Adrenal gland (tissue), 9 donors: ENCODE measurements at regions not wholly inside any gene's neighbourhood (a gene's known extent, or its start where the extent isn't known, plus 50 kb on each side); places are given as distances from the start of the nearest gene placed in this dataset.

ENCODE experiments used
- DNase-seq, 7 donors: peaks; one replicate each; pipeline ENCODE4 v3.0.0-alpha.2; 2019 to 2020
- H3K27ac ChIP-seq, 5 donors: fragments of 200-600 bp; sonication (generic) in 4 of 5; 1 replicate in 3 of 5; 2 replicates in 2 of 5; pipeline versions ENCODE4 v1.5.1 to v1.8.0; 2016 to 2020; ENCODE audit warnings: mild to moderate bottlenecking in 1 of 5
- H3K27me3 ChIP-seq: fragments of 200-600 bp; 2 replicates; pipeline ENCODE4 v1.8.0; 2021
- H3K36me3 ChIP-seq, 2 donors: fragments of 200-600 bp; replicated peaks in 1 of 2; 1 replicate in 1 of 2; 2 replicates in 1 of 2; pipeline versions ENCODE4 v1.5.1 to v1.8.0; 2018 to 2022
- H3K4me1 ChIP-seq, 2 donors: fragments of 200-600 bp; replicated peaks in 1 of 2; 1 replicate in 1 of 2; 2 replicates in 1 of 2; pipeline versions ENCODE4 v1.5.1 to v1.8.0; 2018 to 2021
- H3K4me3 ChIP-seq, 4 donors: fragments of 200-600 bp; sonication (generic) in 3 of 4; one replicate each; pipeline ENCODE4 v1.5.1; 2016 to 2018
- H3K9me3 ChIP-seq, 3 donors: fragments of 200-600 bp; sonication (generic) in 1 of 3; replicated peaks in 1 of 3; 1 replicate in 2 of 3; 2 replicates in 1 of 3; pipeline versions ENCODE4 v1.5.1 to v1.8.0; 2016 to 2021
- POLR2A ChIP-seq, 2 donors: fragments of 450-650 bp; IDR thresholded peaks; one replicate each; pipeline ENCODE4 v1.6.1; 2017; ENCODE audit warnings: antibody characterized with exemption in 2 of 2, mild to moderate bottlenecking in 2 of 2, moderate library complexity in 1 of 2
- WGBS, 4 donors: extraction: QIAGEN DNeasy Blood & Tissue Kit in 2 of 4; methylation state at CpG; one replicate each; pipeline versions ENCODE4 v1.1.5 to v1.1.7; 2013 to 2017; 5-methylcytosine and 5-hydroxymethylcytosine counted together
- intact Hi-C, 2 donors: fragments of 100-400 bp; cut with DNase I; formaldehyde crosslinking; loops; one replicate each; pipeline versions ENCODE4 v1.14.1 to v1.15.0; 2022 to 2023
- TF ChIP-seq, protein P1 (sequence below), 6 experiments: fragments of 450-650 bp in 4 of 6; fragments of 200-600 bp in 2 of 6; sonication (generic) in 1 of 6; IDR thresholded peaks; 1 replicate in 5 of 6; 2 replicates in 1 of 6; pipeline versions ENCODE4 v1.5.1 to v1.8.0; 2016 to 2021; ENCODE audit warnings: antibody characterized with exemption in 6 of 6, mild to moderate bottlenecking in 2 of 6, moderate library complexity in 1 of 6
- donor health status: healthy with polysubstance abuse.
- donor health status: Bipolar disorder and iron deficiency.
- donor health status: DM: yes; HTN: yes; CAD: no.
- donor health status: DM: no; HTN: no; CAD: no.
- donor health status: DM: no; HTN: no; CAD: no.

DNA sequence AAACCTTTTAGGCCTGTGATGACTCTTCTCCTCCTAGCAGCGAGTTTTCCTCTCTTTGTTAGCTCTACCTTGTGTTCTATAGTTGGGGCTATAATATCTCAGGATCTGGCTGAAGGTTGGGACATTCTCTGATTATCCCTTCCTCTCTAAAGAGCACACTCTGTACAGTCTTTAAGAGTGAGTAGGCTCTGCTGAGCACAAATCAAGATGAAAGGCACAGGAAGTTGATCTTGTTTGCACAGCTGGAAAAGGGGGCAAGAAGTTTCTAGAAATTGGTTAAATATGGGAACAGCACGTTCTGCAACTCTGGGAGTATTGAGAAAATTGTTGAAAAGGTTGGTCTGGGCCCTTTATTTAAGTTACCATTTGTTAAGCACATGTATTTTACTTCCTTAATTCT, 240.9 kb downstream of the CDH11 start:
- peak overlapping the region in 1 of 5 donors; percentile 42 for H3K27ac ChIP-seq
- H3K9me3 ChIP-seq = no peaks in the 10 kb centered on the region
- DNase-seq = no peak
- no peaks in the 10 kb centered on the region for H3K27me3 ChIP-seq
- H3K4me1 ChIP-seq = no peaks in the 10 kb centered on the region
- intact Hi-C loops = no loop called here
- no peak for TF ChIP-seq POLR2A (IDR thresholded peaks at IDR 0.05)
- TF ChIP-seq, protein P1, sequence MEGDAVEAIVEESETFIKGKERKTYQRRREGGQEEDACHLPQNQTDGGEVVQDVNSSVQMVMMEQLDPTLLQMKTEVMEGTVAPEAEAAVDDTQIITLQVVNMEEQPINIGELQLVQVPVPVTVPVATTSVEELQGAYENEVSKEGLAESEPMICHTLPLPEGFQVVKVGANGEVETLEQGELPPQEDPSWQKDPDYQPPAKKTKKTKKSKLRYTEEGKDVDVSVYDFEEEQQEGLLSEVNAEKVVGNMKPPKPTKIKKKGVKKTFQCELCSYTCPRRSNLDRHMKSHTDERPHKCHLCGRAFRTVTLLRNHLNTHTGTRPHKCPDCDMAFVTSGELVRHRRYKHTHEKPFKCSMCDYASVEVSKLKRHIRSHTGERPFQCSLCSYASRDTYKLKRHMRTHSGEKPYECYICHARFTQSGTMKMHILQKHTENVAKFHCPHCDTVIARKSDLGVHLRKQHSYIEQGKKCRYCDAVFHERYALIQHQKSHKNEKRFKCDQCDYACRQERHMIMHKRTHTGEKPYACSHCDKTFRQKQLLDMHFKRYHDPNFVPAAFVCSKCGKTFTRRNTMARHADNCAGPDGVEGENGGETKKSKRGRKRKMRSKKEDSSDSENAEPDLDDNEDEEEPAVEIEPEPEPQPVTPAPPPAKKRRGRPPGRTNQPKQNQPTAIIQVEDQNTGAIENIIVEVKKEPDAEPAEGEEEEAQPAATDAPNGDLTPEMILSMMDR (IDR thresholded peaks at IDR 0.05) = no peak
- H3K4me3 ChIP-seq = no peak overlapping the region
- no peaks in the 10 kb centered on the region for H3K36me3 ChIP-seq
- 47 to 57% (median 53%) methylated on average over 2 of the region's 2 CpGs for WGBS, 4 donors

- no peaks in the 10 kb centered on the region for H3K9me3 ChIP-seq
- TF ChIP-seq, protein P1 (IDR thresholded peaks at IDR 0.05) = no peak
- no peak for TF ChIP-seq POLR2A (IDR thresholded peaks at IDR 0.05)
- 80 to 91% (median 83%) methylated on average over 2 to 3 of the region's 3 CpGs for WGBS, 4 donors
Observed at GRCh38 chr16:64880006-64880405, 241.9 kb downstream of the CDH11 start.

DNA sequence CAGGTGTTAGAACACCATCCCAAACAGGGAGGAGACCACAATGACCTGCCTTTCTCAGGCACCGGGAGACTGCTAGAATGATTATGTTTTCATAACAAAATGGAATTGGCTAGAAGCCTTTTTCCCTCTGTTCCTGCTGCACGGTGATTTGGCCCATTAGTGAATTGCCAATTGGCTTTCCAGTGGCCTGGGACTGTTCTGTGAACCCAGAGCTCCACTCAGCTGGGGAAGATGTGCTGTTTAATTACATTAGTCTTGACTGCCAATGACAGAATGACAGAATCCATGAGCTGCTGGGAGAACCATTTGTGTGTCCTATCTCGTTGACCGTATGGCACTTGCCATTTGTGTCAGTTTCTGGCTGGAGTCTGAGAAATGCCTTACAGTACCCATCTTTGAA, 242.9 kb downstream of the CDH11 start:
- DNase-seq = peak in 1 of 7 donors; percentile 58
- Histone ChIP-seq H3K36me3 (no peaks in the 10 kb centered on the region), H3K4me1 (no peaks in the 10 kb centered on the region), H3K9me3 (no peaks in the 10 kb centered on the region), H3K27ac (no peak overlapping the region), H3K4me3 (no peak overlapping the region), H3K27me3 (no peaks in the 10 kb centered on the region)
- 79 to 83% (median 83%) methylated on average over 4 of the region's 4 CpGs for WGBS, 4 donors
- intact Hi-C loops = no loop called here
- no peak for TF ChIP-seq POLR2A (IDR thresholded peaks at IDR 0.05)
- TF ChIP-seq, protein P1 (IDR thresholded peaks at IDR 0.05) = no peak

More at GRCh38 chr16:64880006-64880405, 241.9 kb downstream of the CDH11 start:
- Histone ChIP-seq H3K27me3 (no peaks in the 10 kb centered on the region), H3K36me3 (no peaks in the 10 kb centered on the region), H3K27ac (peak overlapping the region in 1 of 5 donors; percentile 15), H3K4me1 (no peaks in the 10 kb centered on the region), H3K4me3 (no peak overlapping the region)
- no peak for DNase-seq
- intact Hi-C loops = no loop called here

GRCh38 chr16:64872101-64872500, 249.8 kb downstream of the CDH11 start:
- DNase-seq = no peak
- H3K27ac ChIP-seq = no peak overlapping the region
- no peak overlapping the region for H3K4me3 ChIP-seq
- H3K4me1 ChIP-seq = no peaks in the 10 kb centered on the region
- WGBS, 4 donors = 92 to 97% (median 94%) methylated on average over 2 of the region's 2 CpGs
- intact Hi-C loops = no loop called here
- no peaks in the 10 kb centered on the region for H3K9me3 ChIP-seq
- TF ChIP-seq, protein P1 (IDR thresholded peaks at IDR 0.05) = no peak
- no peak for TF ChIP-seq POLR2A (IDR thresholded peaks at IDR 0.05)
- H3K27me3 ChIP-seq = no peaks in the 10 kb centered on the region
- no peaks in the 10 kb centered on the region for H3K36me3 ChIP-seq
